Heart right ventricle (tissue), 16 donors: ENCODE measurements at regions not wholly inside any gene's neighbourhood (a gene's known extent, or its start where the extent isn't known, plus 50 kb on each side); places are given as distances from the start of the nearest gene placed in this dataset.

ENCODE experiments used
- ATAC-seq, 8 donors: fragments of 200-7000 bp; cut with Tn5 transposase; one replicate each; pipeline ENCODE4 v1.9.1; 2020; ENCODE audit warnings: mild to moderate bottlenecking in 8 of 8, moderate library complexity in 8 of 8, moderate number of reproducible peaks in 1 of 8
- DNase-seq, 2 donors: peaks; one replicate each; pipeline ENCODE4 v3.0.0-alpha.2; 2020
- H3K27ac ChIP-seq, 10 donors: fragments of 200-600 bp; sonication (generic) in 2 of 10; one replicate each; pipeline versions ENCODE4 v1.5.0 to v1.8.0; 2020 to 2022; ENCODE audit warnings: mild to moderate bottlenecking in 3 of 10
- H3K27me3 ChIP-seq, 7 donors: fragments of 200-600 bp; one replicate each; pipeline ENCODE4 v1.8.0; 2021 to 2022; ENCODE audit warnings: mild to moderate bottlenecking in 2 of 7
- H3K36me3 ChIP-seq, 9 donors: fragments of 200-600 bp; sonication (generic) in 1 of 9; one replicate each; pipeline versions ENCODE4 v1.5.0 to v1.8.0; 2020 to 2022; ENCODE audit warnings: mild to moderate bottlenecking in 2 of 9
- H3K4me1 ChIP-seq, 9 donors: fragments of 200-600 bp; sonication (generic) in 1 of 9; one replicate each; pipeline versions ENCODE4 v1.5.0 to v1.8.0; 2020 to 2022; ENCODE audit warnings: mild to moderate bottlenecking in 4 of 9
- H3K4me3 ChIP-seq, 10 donors: fragments of 200-600 bp; sonication (generic) in 2 of 10; one replicate each; pipeline versions ENCODE4 v1.5.0 to v1.8.0; 2020 to 2022; ENCODE audit warnings: mild to moderate bottlenecking in 7 of 10, moderate library complexity in 2 of 10
- H3K9me3 ChIP-seq, 11 donors: fragments of 200-600 bp in 10 of 11; sonication (generic) in 2 of 11; one replicate each; pipeline versions ENCODE4 v1.5.0 to v1.8.0; 2013 to 2022; ENCODE audit warnings: mild to moderate bottlenecking in 2 of 11, control low read depth in 1 of 11, moderate library complexity in 1 of 11
- CTCF ChIP-seq, 9 donors: fragments of 200-600 bp; sonication (generic) in 2 of 9; IDR thresholded peaks; one replicate each; pipeline versions ENCODE4 v1.5.0 to v1.8.0; 2021 to 2022; ENCODE audit warnings: antibody characterized with exemption in 9 of 9, mild to moderate bottlenecking in 5 of 9, moderate library complexity in 1 of 9
- WGBS, 2 donors: extraction: QIAGEN DNeasy Blood & Tissue Kit; methylation state at CpG; one replicate each; pipeline ENCODE4 v1.1.7; 2013; ENCODE audit warnings: inconsistent platforms in 1 of 2; 5-methylcytosine and 5-hydroxymethylcytosine counted together
- intact Hi-C, 10 donors: fragments of 100-400 bp; cut with DNase I; formaldehyde crosslinking; loops; one replicate each; pipeline versions ENCODE4 v1.11.1 to v1.14.2; 2022
- donor health status: Arrhythmogenic right ventricular cardiomyopathy.
- donor health status: ischemic (EF 13 %, LVEDD 7.1; RV severe dilation, severe dysfunction).
- donor health status: healthy with polysubstance abuse.
- donor health status: DM: no; HTN: yes; CAD: no.
- donor health status: DM: no; HTN: no; CAD: no.
- donor health status: ischemic (EF 25% LVEDD 6.9; RV normal size, moderate dysfunction).
- donor health status: ischemic (EF 25% LVEDD 5.7; RV mildly dilated, moderate dysfunction).
- donor health status: healthy.
- donor health status: DM: yes; HTN: yes; CAD: no.
- donor health status: Ischemic cardiomyopathy.
- donor health status: ischemic (EF 35%, LVEDD 5.7; RV mildly dilated, moderate dysfunction).
- donor health status: nonischemic (EF 11% LVEDD 7.7; RV severe dilation, severe dysfunction).
- donor health status: DM: yes; HTN: yes; CAD: no.
- donor health status: PGD.
- donor health status: ischemic (EF 29% LVEDD 5.4; RV normal size, mild dysfunction).
- donor health status: nonischemic (EF 23%, LVEDD 6.1; RV moderate dilation, normal function).

GRCh38 chr12:5307065-5307464 lies 124.8 kb upstream of the NTF3 start:
- H3K9me3 ChIP-seq = no peaks in the 10 kb centered on the region
- H3K4me1 ChIP-seq = no peaks in the 10 kb centered on the region
- no peaks in the 10 kb centered on the region for H3K36me3 ChIP-seq
- no peak overlapping the region for H3K27ac ChIP-seq
- intact Hi-C loops = no loop called here
- ATAC-seq (no peak), DNase-seq (no peak)
- WGBS, 2 donors = 52 to 70% methylated on average over 3 of the region's 3 CpGs
- H3K27me3 ChIP-seq = peaks cover 0 to 7% (median 0%) of the 10 kb centered on the region in 7 donors
- no peak overlapping the region for H3K4me3 ChIP-seq
- TF ChIP-seq CTCF (IDR thresholded peaks at IDR 0.05) = no peak

DNA sequence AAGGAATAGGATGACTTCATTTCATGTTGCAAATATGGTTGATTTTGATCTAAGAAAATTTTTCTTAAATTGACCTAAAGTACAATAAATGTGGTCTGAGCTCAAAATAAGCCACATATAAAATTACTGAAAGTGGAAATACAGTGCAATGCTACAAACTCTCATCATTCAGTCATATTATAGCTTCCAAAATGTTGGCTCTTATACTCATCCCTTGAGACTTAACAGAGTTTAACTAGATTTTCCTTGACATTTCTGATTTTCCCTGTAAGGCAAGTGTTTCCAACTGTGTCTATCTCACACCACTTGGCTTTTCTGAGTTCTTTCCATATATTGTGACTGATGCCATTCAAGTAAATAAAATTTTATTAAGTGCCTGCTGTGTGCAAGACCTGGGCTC lies 123.7 kb upstream of the NTF3 start:
- no peak for DNase-seq
- no peaks in the 10 kb centered on the region for H3K4me1 ChIP-seq
- H3K27ac ChIP-seq = no peak overlapping the region
- intact Hi-C loops = no loop called here
- TF ChIP-seq CTCF (IDR thresholded peaks at IDR 0.05) = no peak
- no peak for ATAC-seq
- no peak overlapping the region for H3K4me3 ChIP-seq
- no peaks in the 10 kb centered on the region for H3K36me3 ChIP-seq
- H3K9me3 ChIP-seq = peaks cover 0 to 1% (median 0%) of the 10 kb centered on the region in 11 donors
- H3K27me3 ChIP-seq = peaks cover 0 to 4% (median 0%) of the 10 kb centered on the region in 7 donors

DNA sequence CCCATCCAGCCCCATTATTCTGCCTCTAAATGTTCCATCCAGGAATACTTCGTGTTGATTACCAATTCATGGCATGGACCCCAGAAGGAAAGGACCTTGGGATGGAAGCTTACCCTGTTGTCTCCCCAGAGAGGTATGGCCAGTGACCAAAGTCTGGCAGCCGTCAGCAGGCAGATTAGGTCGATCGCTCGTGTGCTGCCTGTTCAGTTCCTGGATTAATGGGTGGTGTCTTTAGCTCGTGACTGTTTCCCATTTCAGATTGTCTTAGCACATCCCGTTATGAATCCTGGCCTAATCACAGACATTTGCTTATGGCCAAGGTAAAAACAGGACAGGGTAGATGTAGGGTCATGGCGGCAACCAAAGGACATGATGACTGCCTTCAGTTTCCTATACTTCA lies 122.9 kb upstream of the NTF3 start:
- 83 to 89% methylated on average over 8 of the region's 8 CpGs for WGBS, 2 donors

DNA sequence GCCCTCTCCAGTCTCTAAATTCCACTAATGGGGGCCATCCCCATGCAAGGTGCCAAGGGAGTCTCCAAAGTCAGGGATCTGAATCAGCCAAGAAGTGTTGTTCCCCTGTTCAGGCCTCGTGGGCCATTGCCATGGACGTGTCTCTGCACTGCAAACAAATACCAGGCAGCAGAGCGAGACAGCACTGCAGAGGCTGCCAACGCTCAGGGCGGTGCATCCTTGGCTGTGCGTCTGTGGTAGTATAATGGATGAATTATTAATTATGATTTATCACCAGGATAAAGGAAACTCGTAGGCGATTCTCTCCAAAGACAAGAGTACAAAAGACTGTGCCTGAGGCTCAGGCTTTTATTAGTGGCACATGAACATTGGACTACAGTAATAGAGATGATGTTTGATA lies 122.3 kb upstream of the NTF3 start:
- H3K27ac ChIP-seq = no peak overlapping the region

More for the DNA sequence above, 122.9 kb upstream of the NTF3 start:
- Histone ChIP-seq H3K4me1 (no peaks in the 10 kb centered on the region), H3K4me3 (no peak overlapping the region), H3K27me3 (peaks cover 0 to 7% (median 0%) of the 10 kb centered on the region in 7 donors), H3K36me3 (no peaks in the 10 kb centered on the region), H3K27ac (no peak overlapping the region), H3K9me3 (peaks cover 0 to 9% (median 0%) of the 10 kb centered on the region in 11 donors)
- ATAC-seq (no peak), DNase-seq (no peak)
- intact Hi-C loops = no loop called here
- no peak for TF ChIP-seq CTCF (IDR thresholded peaks at IDR 0.05)

More for the DNA sequence above, 122.3 kb upstream of the NTF3 start:
- intact Hi-C loops = no loop called here
- H3K4me1 ChIP-seq = no peaks in the 10 kb centered on the region
- peaks cover 0 to 7% (median 0%) of the 10 kb centered on the region in 7 donors for H3K27me3 ChIP-seq
- H3K9me3 ChIP-seq = peaks cover 0 to 16% (median 3%) of the 10 kb centered on the region in 11 donors
- no peaks in the 10 kb centered on the region for H3K36me3 ChIP-seq
- no peak for DNase-seq
- 68 to 80% methylated on average over 8 of the region's 8 CpGs for WGBS, 2 donors
- no peak for TF ChIP-seq CTCF (IDR thresholded peaks at IDR 0.05)
- no peak overlapping the region for H3K4me3 ChIP-seq
- no peak for ATAC-seq
